Prostate gland (tissue), 2 donors: ENCODE measurements at regions not wholly inside any gene's neighbourhood (a gene's known extent, or its start where the extent isn't known, plus 50 kb on each side); places are given as distances from the start of the nearest gene placed in this dataset.

Experiments
- POLR2A ChIP-seq: fragments of 450-650 bp; IDR thresholded peaks from one replicate; pipeline ENCODE4 v1.6.1; 2016; ENCODE audit warnings: antibody characterized with exemption, mild to moderate bottlenecking
- POLR2AphosphoS5 ChIP-seq: sonication (generic); formaldehyde crosslinking; IDR thresholded peaks from one replicate; pipeline ENCODE4 v1.6.1; 2017; ENCODE audit warnings: antibody characterized with exemption
- TF ChIP-seq, protein P1 (sequence below), 4 experiments: fragments of 200-600 bp in 2 of 4; fragments of 450-650 bp in 2 of 4; sonication (generic) in 2 of 4; IDR thresholded peaks; 1 replicate in 3 of 4; 2 replicates in 1 of 4; pipeline ENCODE4 v1.5.1; 2016 to 2019; ENCODE audit warnings: antibody characterized with exemption in 4 of 4, mild to moderate bottlenecking in 2 of 4, moderate library complexity in 2 of 4

DNA sequence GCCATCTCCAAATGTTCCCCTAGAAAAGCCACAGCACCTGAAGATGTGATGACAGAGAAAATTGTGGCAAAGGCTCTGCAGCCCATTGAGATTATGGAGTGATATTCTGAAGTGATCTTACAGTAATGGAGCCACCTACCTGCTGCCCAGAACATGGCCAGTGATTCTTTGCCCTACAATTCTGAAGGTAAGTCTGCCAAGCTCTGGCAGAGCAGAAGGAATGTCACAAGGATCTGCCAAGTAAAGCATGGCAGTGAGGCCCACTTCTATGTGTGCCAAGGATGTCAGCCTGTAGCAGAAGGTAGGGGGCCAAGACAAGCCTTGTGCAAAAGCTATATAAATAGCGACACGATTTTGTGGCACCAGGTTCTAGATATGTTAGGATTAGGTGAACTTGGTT lies 155.1 kb downstream of the RND3 start:
- TF ChIP-seq, protein P1, sequence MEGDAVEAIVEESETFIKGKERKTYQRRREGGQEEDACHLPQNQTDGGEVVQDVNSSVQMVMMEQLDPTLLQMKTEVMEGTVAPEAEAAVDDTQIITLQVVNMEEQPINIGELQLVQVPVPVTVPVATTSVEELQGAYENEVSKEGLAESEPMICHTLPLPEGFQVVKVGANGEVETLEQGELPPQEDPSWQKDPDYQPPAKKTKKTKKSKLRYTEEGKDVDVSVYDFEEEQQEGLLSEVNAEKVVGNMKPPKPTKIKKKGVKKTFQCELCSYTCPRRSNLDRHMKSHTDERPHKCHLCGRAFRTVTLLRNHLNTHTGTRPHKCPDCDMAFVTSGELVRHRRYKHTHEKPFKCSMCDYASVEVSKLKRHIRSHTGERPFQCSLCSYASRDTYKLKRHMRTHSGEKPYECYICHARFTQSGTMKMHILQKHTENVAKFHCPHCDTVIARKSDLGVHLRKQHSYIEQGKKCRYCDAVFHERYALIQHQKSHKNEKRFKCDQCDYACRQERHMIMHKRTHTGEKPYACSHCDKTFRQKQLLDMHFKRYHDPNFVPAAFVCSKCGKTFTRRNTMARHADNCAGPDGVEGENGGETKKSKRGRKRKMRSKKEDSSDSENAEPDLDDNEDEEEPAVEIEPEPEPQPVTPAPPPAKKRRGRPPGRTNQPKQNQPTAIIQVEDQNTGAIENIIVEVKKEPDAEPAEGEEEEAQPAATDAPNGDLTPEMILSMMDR (IDR thresholded peaks at IDR 0.05), result peak in 1 of 4 experiments; percentile 28
- TF ChIP-seq POLR2AphosphoS5 (no peak), POLR2A (no peak)
